ENCODE measurements at regions not wholly inside any gene's neighbourhood (a gene's known extent, or its start where the extent isn't known, plus 50 kb on each side); places are given as distances from the start of the nearest gene placed in this dataset.

DNA sequence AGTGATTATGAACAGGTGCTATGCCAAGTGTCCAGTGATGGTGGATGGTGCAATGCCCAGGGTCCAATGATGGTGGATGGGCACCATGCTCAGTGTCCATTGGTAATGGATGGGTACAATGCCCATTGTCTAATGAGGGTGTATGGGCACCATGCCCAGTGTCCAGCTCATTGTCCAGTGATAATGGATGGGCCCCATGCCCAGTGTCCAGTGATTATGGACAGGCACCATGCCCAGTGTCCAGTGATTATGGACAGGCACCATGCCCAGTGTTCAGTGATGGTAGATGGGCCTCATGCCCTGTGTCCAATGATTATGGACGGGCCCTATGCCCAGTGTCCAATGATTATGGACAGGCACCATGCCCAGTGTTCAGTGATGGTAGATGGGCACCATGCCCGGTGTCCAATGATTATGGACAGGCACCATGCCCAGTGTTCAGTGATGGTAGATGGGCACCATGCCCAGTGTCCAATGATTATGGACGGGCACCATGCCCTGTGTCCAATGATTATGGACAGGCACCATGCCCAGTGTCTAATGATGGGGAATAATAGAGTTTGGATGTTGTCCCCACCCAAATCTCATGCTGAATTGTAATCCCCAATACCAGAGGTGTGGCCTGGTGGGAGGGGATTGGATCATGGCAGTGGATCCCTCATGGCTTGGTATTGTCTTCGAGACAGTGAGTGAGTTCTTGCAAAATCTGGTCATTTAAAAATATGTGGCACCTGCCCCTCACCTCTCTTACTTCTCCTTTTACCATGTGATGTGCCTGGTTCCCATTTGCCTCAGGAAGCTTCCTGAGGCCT, 87.8 kb downstream of the ANKRD10 start:
- no peak for DNase-seq (ENCODE audit: low read depth in 2 of 2)

All from stimulated activated CD4-positive, alpha-beta T cell treated with anti-CD3 and anti-CD28 coated beads, Interleukin-12 subunit alpha, Interleukin-12 subunit beta, amount 100 ng/mL, for 24 hours (primary cell).